HCT116 (cell line): ENCODE measurements at regions not wholly inside any gene's neighbourhood (a gene's known extent, or its start where the extent isn't known, plus 50 kb on each side); places are given as distances from the start of the nearest gene placed in this dataset.

Experiments used
- ATAC-seq: fragments of 200-7000 bp; cut with Tn5 transposase; 2 replicates; pipeline ENCODE4 v1.9.1; 2020; ENCODE audit warnings: mild to moderate bottlenecking, moderate library complexity
- BruUV-seq: library from RNA; stranded (reverse); fragments of 400-500 nt; replicated peaks from 2 replicates; lab custom pipeline; 2021; lab: Mats Ljungman, UMichigan
- CTCF ChIA-PET: fragments of 300-600 bp; sonication (Branson Sonifier 250); formaldehyde crosslinking; loops from one replicate; lab custom pipeline; 2021; ENCODE audit warnings: antibody characterized with exemption; lab: Charles Lee
- POLR2A ChIA-PET: fragments of 300-600, 350-600 bp; sonication (Branson Sonifier 250); formaldehyde crosslinking; loops from one replicate; lab custom pipeline; 2021; ENCODE audit warnings: antibody characterized with exemption; lab: Charles Lee
- RAD21 ChIA-PET, 2 experiments: fragments of 300-600 bp; sonication (Branson Sonifier 250); formaldehyde crosslinking; loops; one replicate each; lab custom pipeline; 2023; ENCODE audit warnings: low total read pairs in 2 of 2; ENCODE audit not compliant: uncharacterized antibody in 2 of 2, unreplicated experiment in 2 of 2, low non-redundant PET in 1 of 2; lab: Charles Lee
- DNase-seq: peaks from one replicate; pipeline ENCODE4 v3.0.0-alpha.2; 2010; ENCODE audit warnings: low read depth, low spot score
- H2AFZ ChIP-seq: fragments of 200-600 bp; shearing (Covaris generic), sonication (generic); 2 replicates; pipeline ENCODE4 v1.6.1; 2017; ENCODE audit warnings: low read depth, mixed run types, mixed read lengths, antibody characterized with exemption, low read length; ENCODE audit not compliant: poor library complexity, severe bottlenecking
- H3K27ac ChIP-seq: 2 replicates; pipeline ENCODE4 v1.5.1; 2012; ENCODE audit warnings: low read depth, low read length
- H3K27me3 ChIP-seq: fragments of 200-600 bp; sonication (generic); 2 replicates; pipeline ENCODE4 v1.6.1; 2016; ENCODE audit warnings: mixed run types, low read length, mixed read lengths; ENCODE audit not compliant: insufficient read depth
- H3K36me3 ChIP-seq, 2 experiments: fragments of 200-500 bp in 1 of 2; fragments of 200-600 bp in 1 of 2; sonication (Bioruptor generic) in 1 of 2; sonication (generic) in 1 of 2; 2 replicates each; pipeline versions ENCODE4 v1.5.1 to v1.6.1; 2014 to 2016; ENCODE audit warnings: low read length in 2 of 2, inconsistent platforms in 1 of 2, mixed read lengths in 1 of 2, mixed run types in 1 of 2; ENCODE audit not compliant: insufficient read depth in 2 of 2, control insufficient read depth in 1 of 2
- H3K4me1 ChIP-seq, 2 experiments: fragments of 200-600 bp in 1 of 2; sonication (generic) in 1 of 2; 2 replicates each; pipeline versions ENCODE4 v1.5.1 to v1.6.1; 2012 to 2017; ENCODE audit warnings: low read length in 2 of 2, inconsistent platforms in 1 of 2, mild to moderate bottlenecking in 1 of 2, mixed read lengths in 1 of 2, mixed run types in 1 of 2, moderate library complexity in 1 of 2; ENCODE audit not compliant: insufficient read depth in 2 of 2, control insufficient read depth in 1 of 2
- H3K4me2 ChIP-seq: fragments of 200-600 bp; sonication (generic); 2 replicates; pipeline ENCODE4 v1.6.1; 2017; ENCODE audit warnings: mixed run types, low read length, mixed read lengths
- H3K4me3 ChIP-seq, 2 experiments: fragments of 200-600 bp in 1 of 2; sonication (generic) in 1 of 2; replicated peaks in 1 of 2; 2 replicates each; pipeline ENCODE4 v1.5.1; 2011 to 2016; ENCODE audit warnings: low read length in 2 of 2, control low read depth in 1 of 2, low read depth in 1 of 2, mild to moderate bottlenecking in 1 of 2, mixed read lengths in 1 of 2, mixed run types in 1 of 2
- H3K79me2 ChIP-seq: fragments of 200-600 bp; sonication (generic); 2 replicates; pipeline ENCODE4 v1.6.1; 2017; ENCODE audit warnings: mild to moderate bottlenecking, mixed run types, low read length, moderate library complexity, mixed read lengths; ENCODE audit not compliant: insufficient read depth
- H3K9ac ChIP-seq: fragments of 200-600 bp; sonication (generic); 2 replicates; pipeline ENCODE4 v1.6.1; 2016; ENCODE audit warnings: low read length, mixed read lengths
- H3K9me2 ChIP-seq: fragments of 200-600 bp; sonication (generic), shearing (Covaris generic); 2 replicates; pipeline ENCODE4 v1.6.1; 2017; ENCODE audit warnings: mixed run types, mild to moderate bottlenecking, moderate library complexity; ENCODE audit not compliant: insufficient read depth
- H3K9me3 ChIP-seq, 2 experiments: fragments of 200-500 bp in 1 of 2; fragments of 200-600 bp in 1 of 2; sonication (Bioruptor generic) in 1 of 2; sonication (generic) in 1 of 2; 2 replicates each; pipeline ENCODE4 v1.6.1; 2014 to 2017; ENCODE audit warnings: low read length in 2 of 2, mixed read lengths in 2 of 2, inconsistent platforms in 1 of 2, low read depth in 1 of 2, mild to moderate bottlenecking in 1 of 2, mixed run types in 1 of 2, moderate library complexity in 1 of 2; ENCODE audit not compliant: control insufficient read depth in 1 of 2, insufficient read depth in 1 of 2
- H4K20me1 ChIP-seq: fragments of 200-600 bp; sonication (generic), shearing (Covaris generic); 2 replicates; pipeline ENCODE4 v1.6.1; 2017; ENCODE audit warnings: mixed run types, mild to moderate bottlenecking, moderate library complexity; ENCODE audit not compliant: insufficient read depth
- CEBPB ChIP-seq: IDR thresholded peaks from 2 replicates; pipeline ENCODE4 v1.6.1; 2012; ENCODE audit warnings: low read depth
- EGR1 ChIP-seq: IDR thresholded peaks from 2 replicates; pipeline ENCODE4 v1.6.1; 2012; ENCODE audit warnings: low read depth
- ELF1 ChIP-seq: IDR thresholded peaks from 2 replicates; pipeline ENCODE4 v1.6.1; 2012; ENCODE audit warnings: low read depth, borderline replicate concordance
- EZH2phosphoT487 ChIP-seq: fragments of 200-600 bp; IDR thresholded peaks from 2 replicates; pipeline ENCODE4 v1.6.1; 2018; ENCODE audit warnings: antibody characterized with exemption, borderline replicate concordance
- FOSL1 ChIP-seq: IDR thresholded peaks from 2 replicates; pipeline ENCODE4 v1.6.1; 2012; ENCODE audit warnings: low read depth
- JUND ChIP-seq: IDR thresholded peaks from 2 replicates; pipeline ENCODE4 v1.6.1; 2012
- POLR2A ChIP-seq: IDR thresholded peaks from 2 replicates; pipeline ENCODE4 v1.7.0; 2011; ENCODE audit warnings: borderline replicate concordance; ENCODE audit not compliant: insufficient read depth, insufficient read length; ENCODE audit errors: extremely low read depth
- POLR2AphosphoS5 ChIP-seq: IDR thresholded peaks from 2 replicates; pipeline ENCODE4 v1.6.1; 2011; ENCODE audit warnings: mild to moderate bottlenecking, low read depth, low read length, moderate library complexity
- SIN3A ChIP-seq: IDR thresholded peaks from 2 replicates; pipeline ENCODE4 v1.6.1; 2012; ENCODE audit warnings: low read depth
- SP1 ChIP-seq: IDR thresholded peaks from 2 replicates; pipeline ENCODE4 v1.6.1; 2012; ENCODE audit warnings: low read depth
- TCF7L2 ChIP-seq: IDR thresholded peaks from 2 replicates; pipeline ENCODE4 v1.7.0; 2011; ENCODE audit warnings: borderline replicate concordance, inconsistent platforms; ENCODE audit not compliant: insufficient read depth, insufficient read length; ENCODE audit errors: extremely low read depth
- YY1 ChIP-seq: IDR thresholded peaks from 2 replicates; pipeline ENCODE4 v1.6.1; 2011; ENCODE audit warnings: low read length, low read depth, moderate library complexity, mild to moderate bottlenecking; ENCODE audit not compliant: insufficient replicate concordance; ENCODE audit errors: extremely low read depth
- ZFX ChIP-seq: fragments of 450-650 bp; IDR thresholded peaks from 2 replicates; pipeline ENCODE4 v1.6.1; 2017
- ZNF274 ChIP-seq: fragments of 200-500 bp; sonication (Bioruptor generic); IDR thresholded peaks from 2 replicates; pipeline ENCODE4 v1.6.1; 2014; ENCODE audit warnings: mild to moderate bottlenecking, low read depth, low read length, inconsistent platforms
- intact Hi-C: fragments of 100-400 bp; cut with micrococcal nuclease; formaldehyde crosslinking; loops from 2 replicates; pipeline ENCODE4 v1.10.0; 2022
- TF ChIP-seq, protein P1 (sequence below): IDR thresholded peaks from 2 replicates; pipeline ENCODE4 v1.6.1; 2012

DNA sequence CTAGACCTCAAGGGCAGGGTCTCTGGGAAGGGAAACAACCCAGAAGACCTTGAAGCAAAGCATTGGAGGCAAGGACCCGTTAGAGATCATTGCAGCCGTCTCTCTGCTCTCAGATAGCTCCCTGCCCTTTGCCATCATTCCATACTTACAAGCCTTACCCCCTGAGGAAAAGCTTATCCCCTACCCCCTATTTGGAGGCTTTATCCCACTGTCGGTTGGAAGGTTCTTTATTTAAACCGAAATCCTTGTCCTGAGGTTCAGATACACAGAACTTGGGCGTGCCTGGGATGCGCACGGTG lies 84.4 kb downstream of the EFNB1 start:
- RAD21 ChIA-PET: no interaction called here
- ATAC-seq: no peak
- DNase-seq: no peak
- Histone ChIP-seq H3K9me2 (no peaks in the 10 kb centered on the region), H3K27ac (no peak overlapping the region), H3K4me1 (no peaks in the 10 kb centered on the region), H2AFZ (no peak overlapping the region), H3K79me2 (no peaks in the 10 kb centered on the region), H3K27me3 (no peaks in the 10 kb centered on the region), H3K9ac (no peak overlapping the region), H3K9me3 (no peaks in the 10 kb centered on the region), H3K4me2 (no peak overlapping the region), H3K36me3 (no peaks in the 10 kb centered on the region), H3K4me3 (no peak overlapping the region), H4K20me1 (no peaks in the 10 kb centered on the region)
- POLR2A ChIA-PET: no interaction called here
- CTCF ChIA-PET: no interaction called here
- TF ChIP-seq EGR1: no peak
- BruUV-seq: no TSS peak
- intact Hi-C loops: no loop called here

DNA sequence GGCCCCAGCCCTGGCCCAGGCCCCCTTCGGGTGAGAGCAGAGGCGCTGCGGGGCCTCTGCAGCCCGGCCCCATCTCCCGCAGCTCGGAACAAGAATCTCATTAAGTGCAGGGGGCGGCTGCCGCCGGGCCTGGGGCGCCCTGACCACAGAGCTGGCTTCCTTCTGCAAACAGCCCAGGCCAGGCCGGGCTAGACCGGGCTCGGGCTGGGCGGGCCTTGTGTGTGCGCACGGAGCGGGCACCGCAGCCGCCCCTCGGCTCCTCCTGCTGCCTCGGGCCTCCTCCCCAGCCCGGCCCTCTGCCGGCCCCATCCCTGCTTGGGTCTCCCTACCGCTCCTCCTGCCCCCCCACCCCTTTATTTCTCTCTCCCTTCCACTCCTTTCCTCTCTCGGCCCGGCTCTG lies 83.3 kb downstream of the EFNB1 start:
- no TSS peak for BruUV-seq
- Histone ChIP-seq H3K4me1 (no peaks in the 10 kb centered on the region), H4K20me1 (no peaks in the 10 kb centered on the region), H3K27me3 (no peaks in the 10 kb centered on the region), H3K9ac (no peak overlapping the region), H3K9me3 (no peaks in the 10 kb centered on the region), H3K36me3 (no peaks in the 10 kb centered on the region), H3K9me2 (no peaks in the 10 kb centered on the region), H3K79me2 (no peaks in the 10 kb centered on the region), H3K4me3 (no peak overlapping the region), H2AFZ (no peak overlapping the region), H3K27ac (no peak overlapping the region), H3K4me2 (no peak overlapping the region)
- intact Hi-C loops: no loop called here
- ChIA-PET RAD21 (no interaction called here), CTCF (no interaction called here), POLR2A (no interaction called here)
- DNase-seq: no peak
- no peak for ATAC-seq
- no peak for TF ChIP-seq ZFX
- no peak for TF ChIP-seq YY1
- TF ChIP-seq SIN3A: no peak
- TF ChIP-seq EZH2phosphoT487: no peak
- no peak for TF ChIP-seq ZNF274
- no peak for TF ChIP-seq SP1
- TF ChIP-seq FOSL1: no peak
- no peak for TF ChIP-seq ELF1
- TF ChIP-seq POLR2A: no peak
- TF ChIP-seq, protein P1, sequence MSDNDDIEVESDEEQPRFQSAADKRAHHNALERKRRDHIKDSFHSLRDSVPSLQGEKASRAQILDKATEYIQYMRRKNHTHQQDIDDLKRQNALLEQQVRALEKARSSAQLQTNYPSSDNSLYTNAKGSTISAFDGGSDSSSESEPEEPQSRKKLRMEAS: no peak
- no peak for TF ChIP-seq POLR2AphosphoS5
- TF ChIP-seq TCF7L2: no peak
- TF ChIP-seq CEBPB: no peak
- TF ChIP-seq JUND: no peak
